SK-N-MC (cell line): ENCODE measurements at regions not wholly inside any gene's neighbourhood (a gene's known extent, or its start where the extent isn't known, plus 50 kb on each side); places are given as distances from the start of the nearest gene placed in this dataset.

ENCODE experiments used
- EZH2 ChIP-seq: fragments of 200-600 bp; sonication (generic); IDR thresholded peaks from one replicate; pipeline ENCODE4 v1.6.1; 2017; ENCODE audit warnings: antibody characterized with exemption
- FOXP2 ChIP-seq: optimal IDR thresholded peaks from 2 replicates; pipeline ENCODE3; 2011; ENCODE audit warnings: mild to moderate bottlenecking, moderate library complexity; ENCODE audit not compliant: insufficient read depth; ENCODE audit errors: extremely low read length, control extremely low read depth
- POLR2AphosphoS5 ChIP-seq: IDR thresholded peaks from 2 replicates; pipeline ENCODE4 v1.6.1; 2012; ENCODE audit warnings: mild to moderate bottlenecking, low read depth, low read length, borderline replicate concordance

DNA sequence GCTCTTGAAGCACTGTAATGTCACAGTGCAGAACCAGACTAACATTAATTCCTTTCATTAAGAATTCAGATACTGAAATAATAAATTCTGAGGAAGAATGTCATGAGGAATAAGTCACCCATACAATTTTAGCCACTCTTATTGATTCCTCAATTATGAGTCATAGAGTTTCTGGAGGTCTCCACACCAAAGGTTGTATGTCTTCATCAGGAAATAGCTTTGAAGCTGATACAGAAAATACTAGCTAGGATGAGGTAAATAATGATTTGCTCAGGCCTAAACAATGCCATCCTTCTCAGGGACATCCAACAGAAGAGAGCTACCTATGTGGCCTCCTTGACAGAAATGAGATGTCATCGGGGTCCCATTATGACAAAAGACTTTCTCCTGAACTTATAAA is 238.8 kb downstream of the OR13H1 start:
- no peak for TF ChIP-seq EZH2
- TF ChIP-seq POLR2AphosphoS5: no peak
- no peak for TF ChIP-seq FOXP2
